K562 (cell line): ENCODE measurements at regions not wholly inside any gene's neighbourhood (a gene's known extent, or its start where the extent isn't known, plus 50 kb on each side); places are given as distances from the start of the nearest gene placed in this dataset.

ENCODE experiments used
- SRSF7 ChIP-seq: fragments of 200-400 bp; formaldehyde crosslinking; optimal IDR thresholded peaks from 2 replicates; pipeline ENCODE3; 2017; ENCODE audit warnings: mild to moderate bottlenecking, low read depth, low read length
- ZFP36 ChIP-seq: fragments of 150-350 bp; IDR thresholded peaks from 2 replicates; pipeline ENCODE4 v1.6.1; 2018; ENCODE audit warnings: low read length, low read depth; ENCODE audit not compliant: partially characterized antibody
- ZSCAN29 ChIP-seq: fragments of 450-650 bp; IDR thresholded peaks from 2 replicates; pipeline ENCODE4 v1.6.1; 2017
- TF ChIP-seq, protein P1 (sequence below), 2 experiments: fragments of 450-650 bp; IDR thresholded peaks; 2 replicates each; pipeline ENCODE4 v1.6.1; 2016; ENCODE audit warnings: mild to moderate bottlenecking in 2 of 2, borderline replicate concordance in 1 of 2, low read depth in 1 of 2, moderate library complexity in 1 of 2
- TF ChIP-seq, protein P2 (sequence below): fragments of 450-650 bp; IDR thresholded peaks from 2 replicates; pipeline ENCODE4 v1.6.1; 2017; ENCODE audit warnings: mild to moderate bottlenecking, moderate library complexity

DNA sequence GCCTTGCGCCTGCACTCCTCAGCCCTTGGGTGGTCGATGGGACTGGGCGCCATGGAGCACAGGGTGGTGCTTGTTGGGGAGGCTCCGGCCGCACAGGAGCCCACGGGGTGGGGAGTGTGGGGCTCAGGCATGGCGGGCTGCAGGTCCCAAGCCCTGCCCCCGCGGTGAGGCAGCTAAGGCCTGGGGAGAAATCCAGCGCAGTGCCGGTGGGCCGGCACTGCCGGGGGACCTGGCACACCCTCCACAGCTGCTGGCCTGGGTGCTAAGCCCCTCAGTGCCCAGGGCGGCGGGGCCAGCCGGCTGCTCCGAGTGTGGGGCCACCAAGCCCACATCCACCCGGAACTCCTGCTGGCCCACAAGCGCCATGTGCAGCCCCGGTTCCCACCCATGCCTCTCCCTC lies 358.8 kb upstream of the RIOK2 start (continued):
- TF ChIP-seq, protein P1, sequence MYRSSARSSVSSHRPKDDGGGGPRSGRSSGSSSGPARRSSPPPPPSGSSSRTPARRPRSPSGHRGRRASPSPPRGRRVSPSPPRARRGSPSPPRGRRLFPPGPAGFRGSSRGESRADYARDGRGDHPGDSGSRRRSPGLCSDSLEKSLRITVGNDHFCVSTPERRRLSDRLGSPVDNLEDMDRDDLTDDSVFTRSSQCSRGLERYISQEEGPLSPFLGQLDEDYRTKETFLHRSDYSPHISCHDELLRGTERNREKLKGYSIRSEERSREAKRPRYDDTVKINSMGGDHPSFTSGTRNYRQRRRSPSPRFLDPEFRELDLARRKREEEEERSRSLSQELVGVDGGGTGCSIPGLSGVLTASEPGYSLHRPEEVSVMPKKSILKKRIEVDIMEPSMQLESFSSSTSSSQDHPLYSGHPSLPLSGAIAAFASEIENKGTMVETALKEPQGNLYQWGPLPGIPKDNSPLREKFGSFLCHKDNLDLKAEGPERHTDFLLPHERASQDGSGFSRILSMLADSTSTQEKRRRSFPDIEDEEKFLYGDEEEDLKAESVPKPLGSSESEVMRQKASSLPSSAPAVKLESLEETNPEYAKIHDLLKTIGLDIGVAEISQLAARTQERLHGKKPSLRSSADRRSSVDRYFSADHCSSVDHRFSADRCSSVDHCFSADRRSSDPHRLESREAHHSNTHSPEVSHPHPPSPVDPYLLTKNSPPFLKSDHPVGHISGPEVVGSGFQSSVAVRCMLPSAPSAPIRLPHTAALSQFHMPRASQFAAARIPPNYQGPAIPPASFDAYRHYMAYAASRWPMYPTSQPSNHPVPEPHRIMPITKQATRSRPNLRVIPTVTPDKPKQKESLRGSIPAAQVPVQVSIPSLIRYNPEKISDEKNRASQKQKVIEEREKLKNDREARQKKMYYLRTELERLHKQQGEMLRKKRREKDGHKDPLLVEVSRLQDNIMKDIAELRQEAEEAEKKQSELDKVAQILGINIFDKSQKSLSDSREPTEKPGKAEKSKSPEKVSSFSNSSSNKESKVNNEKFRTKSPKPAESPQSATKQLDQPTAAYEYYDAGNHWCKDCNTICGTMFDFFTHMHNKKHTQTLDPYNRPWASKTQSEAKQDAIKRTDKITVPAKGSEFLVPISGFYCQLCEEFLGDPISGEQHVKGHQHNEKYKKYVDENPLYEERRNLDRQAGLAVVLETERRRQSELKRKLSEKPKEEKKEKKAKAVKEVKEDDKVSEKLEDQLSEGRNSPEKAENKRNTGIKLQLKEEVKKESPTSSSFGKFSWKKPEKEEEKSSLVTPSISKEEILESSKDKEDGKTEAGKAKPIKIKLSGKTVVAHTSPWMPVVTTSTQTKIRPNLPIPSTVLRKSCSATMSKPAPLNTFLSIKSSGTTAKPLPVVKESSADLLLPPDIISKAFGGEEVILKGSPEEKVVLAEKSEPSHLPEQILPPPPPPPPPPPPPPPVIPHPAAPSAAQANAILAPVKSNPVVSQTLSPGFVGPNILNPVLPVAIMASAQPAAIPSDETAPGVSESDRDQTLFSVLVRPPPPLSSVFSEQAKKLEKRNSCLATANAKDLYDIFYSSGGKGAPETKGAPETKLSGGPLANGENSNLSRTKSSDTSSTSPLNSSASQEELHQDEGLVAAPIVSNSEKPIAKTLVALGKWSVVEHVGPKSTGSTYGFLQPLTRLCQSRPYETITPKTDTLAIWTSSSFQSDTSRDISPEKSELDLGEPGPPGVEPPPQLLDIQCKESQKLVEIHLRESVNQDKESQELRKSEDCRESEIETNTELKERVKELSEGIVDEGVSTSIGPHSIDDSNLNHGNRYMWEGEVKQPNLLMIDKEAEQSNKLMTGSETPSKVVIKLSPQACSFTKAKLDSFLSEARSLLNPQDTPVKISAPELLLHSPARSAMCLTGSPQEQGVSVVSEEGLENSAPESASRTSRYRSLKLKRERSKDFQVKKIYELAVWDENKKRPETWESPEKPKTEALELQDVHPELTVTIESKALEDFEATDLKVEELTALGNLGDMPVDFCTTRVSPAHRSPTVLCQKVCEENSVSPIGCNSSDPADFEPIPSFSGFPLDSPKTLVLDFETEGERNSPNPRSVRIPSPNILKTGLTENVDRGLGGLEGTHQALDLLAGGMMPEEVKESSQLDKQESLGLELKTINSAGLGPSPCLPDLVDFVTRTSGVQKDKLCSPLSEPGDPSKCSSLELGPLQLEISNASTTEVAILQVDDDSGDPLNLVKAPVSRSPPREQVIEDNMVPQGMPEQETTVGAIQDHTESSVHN (IDR thresholded peaks at IDR 0.05; ENCODE audit: borderline replicate concordance in 1 of 2, low read depth in 1 of 2): no peak
- TF ChIP-seq, protein P2, sequence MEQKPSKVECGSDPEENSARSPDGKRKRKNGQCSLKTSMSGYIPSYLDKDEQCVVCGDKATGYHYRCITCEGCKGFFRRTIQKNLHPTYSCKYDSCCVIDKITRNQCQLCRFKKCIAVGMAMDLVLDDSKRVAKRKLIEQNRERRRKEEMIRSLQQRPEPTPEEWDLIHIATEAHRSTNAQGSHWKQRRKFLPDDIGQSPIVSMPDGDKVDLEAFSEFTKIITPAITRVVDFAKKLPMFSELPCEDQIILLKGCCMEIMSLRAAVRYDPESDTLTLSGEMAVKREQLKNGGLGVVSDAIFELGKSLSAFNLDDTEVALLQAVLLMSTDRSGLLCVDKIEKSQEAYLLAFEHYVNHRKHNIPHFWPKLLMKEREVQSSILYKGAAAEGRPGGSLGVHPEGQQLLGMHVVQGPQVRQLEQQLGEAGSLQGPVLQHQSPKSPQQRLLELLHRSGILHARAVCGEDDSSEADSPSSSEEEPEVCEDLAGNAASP: no peak
- TF ChIP-seq ZFP36 (no peak), ZSCAN29 (no peak), SRSF7 (no peak)
